ENCODE measurements at regions not wholly inside any gene's neighbourhood (a gene's known extent, or its start where the extent isn't known, plus 50 kb on each side); places are given as distances from the start of the nearest gene placed in this dataset.

- no peak for DNase-seq (ENCODE audit: low spot score)
Observed at GRCh38 chr2:181305301-181306123, 151.7 kb upstream of the ITGA4 start.

GRCh38 chr2:181306785-181307184 lies 150.4 kb upstream of the ITGA4 start:
- no peak for DNase-seq (ENCODE audit: low spot score)

- DNase-seq (ENCODE audit: low spot score), result no peak
Observed at GRCh38 chr2:181307203-181307991, 149.8 kb upstream of the ITGA4 start.

- no peak for DNase-seq (ENCODE audit: low spot score)
Observed at GRCh38 chr2:181308766-181309515, 148.2 kb upstream of the ITGA4 start.

- DNase-seq (ENCODE audit: low spot score), result no peak
Observed at GRCh38 chr2:181309586-181309985, 147.6 kb upstream of the ITGA4 start.

- no peak for DNase-seq (ENCODE audit: low spot score)
Observed at GRCh38 chr2:181310967-181311366, 146.2 kb upstream of the ITGA4 start.

- DNase-seq (ENCODE audit: low spot score), result no peak
Observed at GRCh38 chr2:181311837-181312236, 145.3 kb upstream of the ITGA4 start.

GRCh38 chr2:181312515-181312927 lies 144.7 kb upstream of the ITGA4 start:
- DNase-seq (ENCODE audit: low spot score), result no peak

- no peak for DNase-seq (ENCODE audit: low spot score)
Observed at GRCh38 chr2:181313845-181314244, 143.3 kb upstream of the ITGA4 start.

GRCh38 chr2:181314551-181314950 lies 142.6 kb upstream of the ITGA4 start:
- DNase-seq (ENCODE audit: low spot score), result no peak

- no peak for DNase-seq (ENCODE audit: low spot score)
Observed at GRCh38 chr2:181317511-181317910, 139.7 kb upstream of the ITGA4 start.

- no peak for DNase-seq (ENCODE audit: low spot score)
Observed at GRCh38 chr2:181318504-181319280, 138.5 kb upstream of the ITGA4 start.

- DNase-seq (ENCODE audit: low spot score), result no peak
Observed at GRCh38 chr2:181319286-181319685, 137.9 kb upstream of the ITGA4 start.

GRCh38 chr2:181320638-181321037 lies 136.5 kb upstream of the ITGA4 start:
- no peak for DNase-seq (ENCODE audit: low spot score)

GRCh38 chr2:181324912-181325311 lies 132.3 kb upstream of the ITGA4 start:
- DNase-seq (ENCODE audit: low spot score), result no peak

GRCh38 chr2:181326661-181327060 lies 130.5 kb upstream of the ITGA4 start:
- no peak for DNase-seq (ENCODE audit: low spot score)

GRCh38 chr2:181330286-181330685 lies 126.9 kb upstream of the ITGA4 start:
- no peak for DNase-seq (ENCODE audit: low spot score)

GRCh38 chr2:181332044-181332605 lies 125.1 kb upstream of the ITGA4 start:
- DNase-seq (ENCODE audit: low spot score), result no peak

- DNase-seq (ENCODE audit: low spot score), result no peak
Observed at GRCh38 chr2:181334158-181334826, 122.9 kb upstream of the ITGA4 start.

GRCh38 chr2:181340891-181341290 lies 116.3 kb upstream of the ITGA4 start:
- DNase-seq (ENCODE audit: low spot score), result no peak

All from cerebellar cortex (tissue), 1 donor.